ENCODE measurements at regions not wholly inside any gene's neighbourhood (a gene's known extent, or its start where the extent isn't known, plus 50 kb on each side); places are given as distances from the start of the nearest gene placed in this dataset.

DNA sequence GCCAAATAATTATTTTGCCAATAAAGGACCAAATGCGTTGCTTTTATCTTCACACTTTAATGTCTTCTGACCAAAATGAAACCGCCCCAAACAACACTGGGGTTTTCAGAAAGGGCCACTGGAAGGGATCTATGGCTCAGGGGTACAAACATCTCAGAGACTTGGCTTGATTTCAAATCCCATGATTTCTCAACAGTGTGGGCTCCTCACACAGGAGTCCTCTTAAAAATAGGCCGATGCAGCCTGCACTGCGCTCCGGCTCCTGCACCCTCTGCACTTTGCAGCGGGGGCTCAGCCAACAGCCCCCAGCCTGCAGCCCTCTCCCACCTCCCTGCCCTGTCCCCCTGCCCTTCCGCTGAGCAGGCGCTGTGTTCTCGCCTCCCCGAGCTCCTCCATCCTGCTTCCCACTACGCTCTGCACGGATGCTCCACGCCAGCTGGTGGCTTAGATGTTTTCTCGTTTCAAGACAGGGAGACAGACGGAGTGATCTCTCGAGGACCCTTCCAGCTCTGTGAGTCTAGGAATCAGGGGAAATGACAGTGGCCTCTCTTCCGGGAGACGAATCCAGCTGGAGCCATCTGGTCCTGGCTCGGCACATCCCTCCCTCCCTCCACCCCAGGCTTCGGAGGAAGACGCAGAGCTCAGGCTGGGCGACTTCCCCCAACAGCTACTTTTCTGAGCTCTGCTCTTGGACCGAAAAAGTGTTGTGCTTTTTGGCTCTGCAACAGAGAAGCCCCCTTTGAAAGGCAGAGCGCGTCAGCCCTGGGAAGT, 71.4 kb downstream of the KCNF1 start:
- DNase-seq, result peak in 2 of 7 donors; percentile 14 to 55
- H3K36me3 ChIP-seq (replicated peaks in 1 of 2), result no peaks in the 10 kb centered on the region
- H3K4me1 ChIP-seq (replicated peaks in 1 of 2), result no peaks in the 10 kb centered on the region
- intact Hi-C loops (cut with DNase I), result no loop called here
- H3K27me3 ChIP-seq, result no peaks in the 10 kb centered on the region
- H3K4me3 ChIP-seq, result no peak overlapping the region
- H3K9me3 ChIP-seq (replicated peaks in 1 of 3), result no peaks in the 10 kb centered on the region
- 46 to 75% (median 51%) methylated on average over 17 to 25 of the region's 25 CpGs for WGBS, 4 donors
- peak overlapping the region in 2 of 5 donors; percentile 1 to 21 for H3K27ac ChIP-seq
- TF ChIP-seq CTCF (IDR thresholded peaks at IDR 0.05) (no peak), POLR2A (IDR thresholded peaks at IDR 0.05) (no peak)

DNA sequence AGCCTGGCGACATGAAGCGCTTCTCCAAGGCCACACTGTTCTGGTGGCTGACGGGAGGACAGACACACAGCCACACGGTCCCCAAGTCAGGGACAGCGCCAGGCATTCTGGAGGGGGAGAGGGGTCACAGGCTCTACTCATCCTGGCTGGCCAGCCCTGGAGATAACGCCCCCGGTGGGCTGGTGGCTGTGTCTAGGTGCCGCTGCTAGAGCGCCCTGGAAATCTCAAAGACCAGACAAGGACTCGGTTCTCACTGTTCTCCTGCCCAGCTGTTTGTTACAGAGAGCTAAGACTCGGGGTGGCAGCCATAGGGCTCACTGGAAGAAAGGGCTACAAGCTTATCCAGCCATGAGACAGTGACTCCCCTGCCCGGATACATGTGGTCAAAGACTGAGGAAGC, 72.0 kb downstream of the KCNF1 start:
- Histone ChIP-seq H3K9me3 (replicated peaks in 1 of 3) (no peaks in the 10 kb centered on the region), H3K27me3 (no peaks in the 10 kb centered on the region), H3K4me1 (replicated peaks in 1 of 2) (no peaks in the 10 kb centered on the region), H3K4me3 (no peak overlapping the region), H3K27ac (peak overlapping the region in 1 of 5 donors; percentile 1), H3K36me3 (replicated peaks in 1 of 2) (no peaks in the 10 kb centered on the region)
- DNase-seq, result peak in 1 of 7 donors; percentile 7
- intact Hi-C loops (cut with DNase I), result no loop called here
- WGBS, 4 donors, result 43 to 60% (median 52%) methylated on average over 10 to 12 of the region's 12 CpGs
- TF ChIP-seq CTCF (IDR thresholded peaks at IDR 0.05), result no peak
- no peak for TF ChIP-seq POLR2A (IDR thresholded peaks at IDR 0.05)

GRCh38 chr2:10984418-10985135, 72.8 kb downstream of the KCNF1 start:
- Histone ChIP-seq H3K4me1 (replicated peaks in 1 of 2) (no peaks in the 10 kb centered on the region), H3K4me3 (no peak overlapping the region), H3K36me3 (replicated peaks in 1 of 2) (no peaks in the 10 kb centered on the region), H3K9me3 (replicated peaks in 1 of 3) (no peaks in the 10 kb centered on the region), H3K27ac (no peak overlapping the region), H3K27me3 (no peaks in the 10 kb centered on the region)
- TF ChIP-seq CTCF (IDR thresholded peaks at IDR 0.05), result no peak
- no peak for TF ChIP-seq POLR2A (IDR thresholded peaks at IDR 0.05)
- no peak for DNase-seq
- WGBS, 4 donors, result 74 to 85% (median 79%) methylated on average over 6 of the region's 6 CpGs
- intact Hi-C loops (cut with DNase I), result no loop called here

DNA sequence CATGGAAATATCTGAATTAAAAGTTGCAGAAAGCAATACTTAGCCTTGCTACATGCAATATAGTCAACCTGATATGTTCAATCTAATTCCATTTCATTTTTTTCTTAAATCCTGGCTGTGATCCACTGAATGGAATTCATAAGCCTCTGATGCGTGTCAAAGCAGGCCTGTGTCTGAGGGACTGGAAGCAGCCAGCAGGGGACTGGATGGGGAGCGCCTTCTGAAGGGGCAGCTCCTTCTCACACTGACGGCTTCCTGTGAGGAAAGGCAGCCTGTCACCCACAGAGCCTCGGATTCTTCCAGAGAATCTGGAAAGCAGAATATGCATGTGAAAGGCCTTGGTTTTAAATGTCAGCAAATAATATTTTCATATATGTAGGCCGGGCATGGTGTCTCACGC, 73.5 kb downstream of the KCNF1 start:
- Histone ChIP-seq H3K27ac (no peak overlapping the region), H3K36me3 (replicated peaks in 1 of 2) (no peaks in the 10 kb centered on the region), H3K27me3 (no peaks in the 10 kb centered on the region), H3K4me1 (replicated peaks in 1 of 2) (no peaks in the 10 kb centered on the region), H3K9me3 (replicated peaks in 1 of 3) (no peaks in the 10 kb centered on the region), H3K4me3 (no peak overlapping the region)
- intact Hi-C loops (cut with DNase I), result no loop called here
- TF ChIP-seq CTCF (IDR thresholded peaks at IDR 0.05), result no peak
- TF ChIP-seq POLR2A (IDR thresholded peaks at IDR 0.05), result no peak
- 76 to 85% (median 80%) methylated on average over 6 of the region's 6 CpGs for WGBS, 4 donors
- no peak for DNase-seq

Data from adrenal gland (tissue), 9 donors.